ENCODE measurements at regions not wholly inside any gene's neighbourhood (a gene's known extent, or its start where the extent isn't known, plus 50 kb on each side); places are given as distances from the start of the nearest gene placed in this dataset.
A peak's percentile ranks its signal among the peaks of the same experiment; 100 is the strongest.

- DNase-seq: no peak
- intact Hi-C loops (cut with DNase I): no loop called here
Measured at GRCh38 chr5:2581418-2581817, 170.1 kb downstream of the IRX2 start.

GRCh38 chr5:2579126-2579525 is 172.4 kb downstream of the IRX2 start:
- intact Hi-C loops (cut with DNase I): no loop called here
- peak in 18 of 42 donors; percentile 4 to 71 (median 34) for DNase-seq

- no peak for DNase-seq
- intact Hi-C loops (cut with DNase I): no loop called here
Measured at GRCh38 chr5:2577312-2578036, 174.0 kb downstream of the IRX2 start.

- intact Hi-C loops (cut with DNase I): no loop called here
- DNase-seq: no peak
Measured at GRCh38 chr5:2576823-2577222, 174.7 kb downstream of the IRX2 start.

GRCh38 chr5:2575871-2576270 is 175.6 kb downstream of the IRX2 start:
- no peak for DNase-seq
- intact Hi-C loops (cut with DNase I): no loop called here

- DNase-seq: no peak
- intact Hi-C loops (cut with DNase I): no loop called here
Measured at GRCh38 chr5:2575292-2575691, 176.2 kb downstream of the IRX2 start.

- intact Hi-C loops (cut with DNase I): no loop called here
- no peak for DNase-seq
Measured at GRCh38 chr5:2574155-2574554, 177.3 kb downstream of the IRX2 start.

- intact Hi-C loops (cut with DNase I): no loop called here
- DNase-seq: no peak
Measured at GRCh38 chr5:2570586-2570985, 180.9 kb downstream of the IRX2 start.

- DNase-seq: no peak
- intact Hi-C loops (cut with DNase I): no loop called here
Measured at GRCh38 chr5:2569774-2570542, 181.5 kb downstream of the IRX2 start.

GRCh38 chr5:2569176-2569575 is 182.3 kb downstream of the IRX2 start:
- intact Hi-C loops (cut with DNase I): no loop called here
- no peak for DNase-seq

GRCh38 chr5:2566284-2566683 is 185.2 kb downstream of the IRX2 start:
- no peak for DNase-seq
- intact Hi-C loops (cut with DNase I): no loop called here

GRCh38 chr5:2565147-2565546 is 186.3 kb downstream of the IRX2 start:
- intact Hi-C loops (cut with DNase I): no loop called here
- peak in 2 of 42 donors; percentile 26 to 32 for DNase-seq

- DNase-seq: peak in 2 of 42 donors; percentile 27 to 33
- intact Hi-C loops (cut with DNase I): no loop called here
Measured at GRCh38 chr5:2563046-2563445, 188.4 kb downstream of the IRX2 start.

- peak in 2 of 42 donors; percentile 36 to 37 for DNase-seq
Measured at GRCh38 chr5:2562036-2562435, 189.4 kb downstream of the IRX2 start.

GRCh38 chr5:2560435-2560834 is 191.0 kb downstream of the IRX2 start:
- peak in 1 of 42 donors; percentile 4 for DNase-seq
- intact Hi-C loops (cut with DNase I): no loop called here

More at GRCh38 chr5:2562036-2562435, 189.4 kb downstream of the IRX2 start:
- intact Hi-C loops (cut with DNase I): no loop called here

GRCh38 chr5:2557435-2557834 is 194.0 kb downstream of the IRX2 start:
- intact Hi-C loops (cut with DNase I): no loop called here
- no peak for DNase-seq

- no peak for DNase-seq
- intact Hi-C loops (cut with DNase I): no loop called here
Measured at GRCh38 chr5:2556375-2556966, 195.0 kb downstream of the IRX2 start.

- no peak for DNase-seq
- intact Hi-C loops (cut with DNase I): no loop called here
Measured at GRCh38 chr5:2553611-2554010, 197.9 kb downstream of the IRX2 start.

- intact Hi-C loops (cut with DNase I): no loop called here
- DNase-seq: no peak
Measured at GRCh38 chr5:2550509-2550908, 201.0 kb downstream of the IRX2 start.

GRCh38 chr5:2549900-2550299 is 201.6 kb downstream of the IRX2 start:
- no peak for DNase-seq
- intact Hi-C loops (cut with DNase I): no loop called here

Measured in head of caudate nucleus (tissue), 42 donors.